ENCODE measurements at regions not wholly inside any gene's neighbourhood (a gene's known extent, or its start where the extent isn't known, plus 50 kb on each side); places are given as distances from the start of the nearest gene placed in this dataset.

GRCh38 chr7:17674943-17675608 lies 265.2 kb downstream of the SNX13 start:
- no peaks in the 10 kb centered on the region for H3K9me3 ChIP-seq
- H3K27me3 ChIP-seq (replicated peaks; ENCODE audit: insufficient read depth), result no peaks in the 10 kb centered on the region
- no peak overlapping the region for H3K4me3 ChIP-seq
- DNase-seq (ENCODE audit: low spot score), result no peak
- no peak for TF ChIP-seq CTCF (IDR thresholded peaks at IDR 0.05)
- no peaks in the 10 kb centered on the region for H3K36me3 ChIP-seq
- no peak overlapping the region for H3K27ac ChIP-seq
- H3K4me1 ChIP-seq (ENCODE audit: control insufficient read depth in 1 of 2, low read depth in 2 of 2), result peaks cover 7 to 11% of the 10 kb centered on the region in 2 donors
- ATAC-seq (ENCODE audit: insufficient number of reproducible peaks, low FRiP score, low read depth), result no peak

- DNase-seq (ENCODE audit: low spot score) (no peak), ATAC-seq (ENCODE audit: insufficient number of reproducible peaks, low FRiP score, low read depth) (no peak)
- TF ChIP-seq CTCF (IDR thresholded peaks at IDR 0.05), result no peak
- no peak overlapping the region for H3K4me3 ChIP-seq
- H3K27me3 ChIP-seq (replicated peaks; ENCODE audit: insufficient read depth), result no peaks in the 10 kb centered on the region
- H3K27ac ChIP-seq, result no peak overlapping the region
- H3K9me3 ChIP-seq, result no peaks in the 10 kb centered on the region
- peaks cover 18 to 25% of the 10 kb centered on the region in 2 donors for H3K4me1 ChIP-seq (ENCODE audit: control insufficient read depth in 1 of 2, low read depth in 2 of 2)
- no peaks in the 10 kb centered on the region for H3K36me3 ChIP-seq
These were observed 262.9 kb downstream of the SNX13 start for GRCh38 chr7:17677408-17677807.

GRCh38 chr7:17678896-17679295 lies 261.4 kb downstream of the SNX13 start:
- Histone ChIP-seq H3K27me3 (replicated peaks; ENCODE audit: insufficient read depth) (no peaks in the 10 kb centered on the region), H3K9me3 (no peaks in the 10 kb centered on the region), H3K36me3 (no peaks in the 10 kb centered on the region), H3K4me1 (ENCODE audit: control insufficient read depth in 1 of 2, low read depth in 2 of 2) (peaks cover 31 to 33% of the 10 kb centered on the region in 2 donors), H3K27ac (no peak overlapping the region), H3K4me3 (no peak overlapping the region)
- ATAC-seq (ENCODE audit: insufficient number of reproducible peaks, low FRiP score, low read depth) (no peak), DNase-seq (ENCODE audit: low spot score) (no peak)
- TF ChIP-seq CTCF (IDR thresholded peaks at IDR 0.05), result no peak

- ATAC-seq (ENCODE audit: insufficient number of reproducible peaks, low FRiP score, low read depth) (no peak), DNase-seq (ENCODE audit: low spot score) (no peak)
- Histone ChIP-seq H3K27me3 (replicated peaks; ENCODE audit: insufficient read depth) (no peaks in the 10 kb centered on the region), H3K9me3 (no peaks in the 10 kb centered on the region), H3K36me3 (no peaks in the 10 kb centered on the region), H3K4me1 (ENCODE audit: control insufficient read depth in 1 of 2, low read depth in 2 of 2) (peaks cover 32 to 37% of the 10 kb centered on the region in 2 donors), H3K4me3 (no peak overlapping the region), H3K27ac (peak overlapping the region in 1 of 2 donors; percentile 33)
- TF ChIP-seq CTCF (IDR thresholded peaks at IDR 0.05), result no peak
These were observed 260.8 kb downstream of the SNX13 start for GRCh38 chr7:17679458-17679857.

- TF ChIP-seq CTCF (IDR thresholded peaks at IDR 0.05), result no peak
- Histone ChIP-seq H3K9me3 (no peaks in the 10 kb centered on the region), H3K4me1 (ENCODE audit: control insufficient read depth in 1 of 2, low read depth in 2 of 2) (peaks cover 32 to 37% of the 10 kb centered on the region in 2 donors), H3K27ac (peak overlapping the region in 1 of 2 donors; percentile 33), H3K36me3 (no peaks in the 10 kb centered on the region), H3K4me3 (no peak overlapping the region), H3K27me3 (replicated peaks; ENCODE audit: insufficient read depth) (no peaks in the 10 kb centered on the region)
- DNase-seq (ENCODE audit: low spot score) (no peak), ATAC-seq (ENCODE audit: insufficient number of reproducible peaks, low FRiP score, low read depth) (peak; percentile 63)
These were observed 260.3 kb downstream of the SNX13 start for GRCh38 chr7:17680026-17680425.
